Naive B cell (primary cell): ENCODE measurements at regions not wholly inside any gene's neighbourhood (a gene's known extent, or its start where the extent isn't known, plus 50 kb on each side); places are given as distances from the start of the nearest gene placed in this dataset.
"Not testable (repeated sequence)": the region's sequence is repeated elsewhere in the genome, so short reads cannot be mapped to it uniquely, and the experiment has no call there.

Source experiments
- ATAC-seq, 2 donors: fragments of 150-1000 bp; cut with Tn5 transposase; 2 replicates each; pipeline ENCODE4 v1.10.0; 2021; ENCODE audit warnings: low read depth in 2 of 2, mild to moderate bottlenecking in 2 of 2, moderate library complexity in 2 of 2
- DNase-seq: peaks from one replicate; pipeline ENCODE4 v3.0.0; 2022
- H3K27ac Mint-ChIP-seq, 6 donors: one replicate each; pipeline ENCODE4 v1.8.0; 2020 to 2022; ENCODE audit warnings: mild to moderate bottlenecking in 6 of 6, mixed read lengths in 6 of 6, moderate library complexity in 5 of 6, inconsistent platforms in 2 of 6
- H3K27me3 Mint-ChIP-seq, 3 donors: one replicate each; pipeline ENCODE4 v1.8.0; 2021 to 2022; ENCODE audit warnings: mixed read lengths in 3 of 3, mild to moderate bottlenecking in 1 of 3
- H3K36me3 Mint-ChIP-seq, 2 donors: one replicate each; pipeline ENCODE4 v1.8.0; 2020 to 2022; ENCODE audit warnings: mixed read lengths in 2 of 2, inconsistent platforms in 1 of 2, mild to moderate bottlenecking in 1 of 2
- H3K4me1 Mint-ChIP-seq, 3 donors: one replicate each; pipeline ENCODE4 v1.8.0; 2020 to 2022; ENCODE audit warnings: mixed read lengths in 3 of 3, inconsistent platforms in 1 of 3, mild to moderate bottlenecking in 1 of 3, moderate library complexity in 1 of 3
- H3K4me3 Mint-ChIP-seq, 8 donors: one replicate each; pipeline ENCODE4 v1.8.0; 2020 to 2022; ENCODE audit warnings: mild to moderate bottlenecking in 8 of 8, mixed read lengths in 8 of 8, moderate library complexity in 8 of 8, inconsistent platforms in 2 of 8
- H3K9me3 Mint-ChIP-seq, 7 donors: one replicate each; pipeline ENCODE4 v1.8.0; 2020 to 2022; ENCODE audit warnings: mixed read lengths in 7 of 7, mild to moderate bottlenecking in 5 of 7, inconsistent platforms in 2 of 7, moderate library complexity in 1 of 7

DNA sequence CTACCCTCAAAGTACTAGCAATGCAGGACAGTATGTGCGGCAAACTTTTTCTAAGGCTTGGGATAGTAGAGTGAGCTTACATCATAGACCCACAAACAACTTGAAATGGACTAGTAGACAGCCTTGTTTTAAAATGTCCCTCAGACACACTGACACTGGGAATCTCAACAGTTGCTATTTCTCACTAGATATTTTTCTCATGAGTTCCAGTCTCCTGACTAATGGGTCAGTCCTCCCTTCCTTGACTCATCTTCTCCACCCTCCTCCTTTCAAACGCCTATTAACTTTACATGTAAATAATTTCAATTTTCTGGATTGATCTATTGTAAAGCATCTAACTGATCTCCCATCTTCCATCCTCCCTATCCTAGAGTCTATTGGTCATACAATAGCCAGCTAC, 308.3 kb upstream of the PREP start:
- no peak overlapping the region for H3K27ac Mint-ChIP-seq
- ATAC-seq = no peak
- H3K4me3 Mint-ChIP-seq = peak overlapping the region in 1 of 8 donors; percentile 7
- H3K27me3 Mint-ChIP-seq = peaks cover 14 to 31% (median 17%) of the 10 kb centered on the region in 3 donors
- H3K4me1 Mint-ChIP-seq = no peaks in the 10 kb centered on the region
- H3K36me3 Mint-ChIP-seq = peaks cover 18 to 30% of the 10 kb centered on the region in 2 donors
- peaks cover 7 to 41% (median 19%) of the 10 kb centered on the region in 7 donors for H3K9me3 Mint-ChIP-seq
- no peak for DNase-seq

DNA sequence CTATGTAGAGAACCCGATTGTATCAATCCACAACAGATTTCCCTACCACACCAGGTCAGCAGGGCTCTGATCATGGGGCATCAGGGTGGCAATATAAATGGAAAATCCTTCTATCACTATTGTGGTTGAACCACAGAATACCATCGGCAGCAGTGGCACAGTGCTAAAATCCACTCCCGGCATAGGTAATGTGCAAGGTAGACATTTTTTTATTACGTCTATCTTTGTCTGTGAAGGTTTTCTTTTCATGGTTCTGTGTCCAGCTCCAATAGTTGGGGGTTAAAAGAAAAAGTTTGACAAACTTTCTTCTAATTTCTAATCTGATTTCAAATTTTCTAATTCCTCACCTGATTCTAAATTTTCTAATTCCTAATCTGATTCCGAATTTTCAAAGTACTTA, 302.7 kb upstream of the PREP start:
- H3K36me3 Mint-ChIP-seq = peaks cover 0 to 4% of the 10 kb centered on the region in 2 donors
- H3K9me3 Mint-ChIP-seq = peaks cover 0 to 5% (median 2%) of the 10 kb centered on the region in 7 donors
- peaks cover 14 to 16% (median 14%) of the 10 kb centered on the region in 3 donors for H3K27me3 Mint-ChIP-seq
- no peak overlapping the region for H3K27ac Mint-ChIP-seq
- ATAC-seq (no peak), DNase-seq (no peak)
- no peak overlapping the region for H3K4me3 Mint-ChIP-seq
- H3K4me1 Mint-ChIP-seq = no peaks in the 10 kb centered on the region

DNA sequence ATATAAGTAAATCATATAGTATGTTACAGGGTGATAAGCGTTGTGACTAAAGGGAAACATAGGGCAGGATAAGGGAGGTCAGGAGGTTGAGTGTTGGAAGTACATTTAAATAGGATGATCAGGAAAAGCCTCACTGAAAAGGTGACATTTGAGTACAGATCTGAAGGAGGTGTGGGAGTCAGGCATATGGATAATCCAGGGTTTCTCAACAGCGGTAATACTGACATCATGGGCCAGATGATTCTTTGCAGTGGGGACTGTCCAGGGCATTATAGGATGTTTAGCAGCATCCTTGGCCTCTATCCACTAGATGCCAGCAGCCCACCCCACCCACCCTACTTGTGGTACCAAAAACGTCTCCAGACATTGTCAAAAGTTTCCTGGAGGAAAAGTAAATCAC, 292.6 kb upstream of the PREP start:
- ATAC-seq = no peak
- Mint-ChIP-seq H3K4me1 (no peaks in the 10 kb centered on the region), H3K36me3 (no peaks in the 10 kb centered on the region), H3K27ac (no peak overlapping the region), H3K4me3 (no peak overlapping the region), H3K27me3 (peaks cover 8 to 34% (median 29%) of the 10 kb centered on the region in 3 donors), H3K9me3 (no peaks in the 10 kb centered on the region)
- DNase-seq = no peak

DNA sequence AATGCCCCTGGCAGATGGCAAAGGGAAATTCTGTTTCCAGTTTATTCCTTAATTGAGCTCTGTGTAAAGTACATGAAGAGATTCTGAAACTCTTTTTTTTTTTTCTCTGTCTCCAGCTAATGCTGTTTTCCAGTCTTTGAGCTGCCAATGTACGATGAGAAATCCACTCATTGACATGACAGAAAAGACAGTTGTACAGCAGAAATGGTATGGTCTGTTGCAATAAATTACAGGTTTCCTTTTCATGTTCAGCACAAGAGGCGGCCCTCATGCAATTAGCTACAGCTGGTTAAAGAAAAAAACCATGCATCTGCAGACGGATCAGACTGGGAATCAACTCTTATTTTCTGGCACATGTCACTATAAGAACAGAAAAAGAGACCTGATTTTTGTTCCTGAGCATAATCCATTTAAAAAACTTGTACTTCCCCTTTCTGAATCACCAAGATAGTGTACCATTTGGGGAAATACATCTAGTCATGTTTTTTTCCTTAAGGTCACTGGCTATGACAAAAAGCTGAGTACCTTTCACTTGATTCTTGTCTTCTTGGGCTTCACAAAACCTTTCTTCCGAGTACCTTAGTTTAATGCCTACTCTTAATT, 289.8 kb upstream of the PREP start:
- H3K27me3 Mint-ChIP-seq = peaks cover 12 to 47% (median 35%) of the 10 kb centered on the region in 3 donors
- peaks cover under 1 to 15% (median 6%) of the 10 kb centered on the region in 7 donors for H3K9me3 Mint-ChIP-seq
- no peak overlapping the region for H3K27ac Mint-ChIP-seq
- no peak for ATAC-seq
- no peak for DNase-seq
- H3K36me3 Mint-ChIP-seq = peaks cover 3 to 6% of the 10 kb centered on the region in 2 donors
- no peak overlapping the region for H3K4me3 Mint-ChIP-seq
- H3K4me1 Mint-ChIP-seq = no peaks in the 10 kb centered on the region

DNA sequence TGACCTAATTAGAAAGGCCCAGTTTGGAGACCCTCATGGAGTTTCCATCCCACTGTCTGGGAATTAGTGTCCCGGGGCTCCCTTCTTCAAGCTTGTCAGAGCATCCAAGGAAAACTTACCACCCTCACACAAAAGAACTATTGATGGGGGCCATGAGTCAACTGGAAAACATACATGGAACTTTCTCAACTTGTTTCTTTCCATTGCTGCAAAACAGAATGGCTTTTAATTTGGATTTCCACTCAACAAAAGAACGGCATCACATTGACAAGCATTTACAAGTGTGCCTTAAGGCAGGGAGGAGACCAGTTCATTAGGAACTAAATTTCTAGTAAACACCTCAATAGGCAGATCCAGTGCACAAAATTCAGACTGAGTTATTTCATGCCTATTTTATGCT, 289.1 kb upstream of the PREP start:
- peaks cover 18 to 48% (median 36%) of the 10 kb centered on the region in 3 donors for H3K27me3 Mint-ChIP-seq
- peaks cover 8 to 13% of the 10 kb centered on the region in 2 donors for H3K36me3 Mint-ChIP-seq
- no peaks in the 10 kb centered on the region for H3K4me1 Mint-ChIP-seq
- H3K9me3 Mint-ChIP-seq = peaks cover 6 to 22% (median 13%) of the 10 kb centered on the region in 7 donors
- no peak overlapping the region for H3K27ac Mint-ChIP-seq
- H3K4me3 Mint-ChIP-seq = no peak overlapping the region
- ATAC-seq (no peak), DNase-seq (no peak)

- H3K4me3 Mint-ChIP-seq = no peak overlapping the region
- H3K9me3 Mint-ChIP-seq = peaks cover 12 to 31% (median 19%) of the 10 kb centered on the region in 7 donors
- peaks cover 14 to 22% of the 10 kb centered on the region in 2 donors for H3K36me3 Mint-ChIP-seq
- ATAC-seq (no peak), DNase-seq (no peak)
- no peak overlapping the region for H3K27ac Mint-ChIP-seq
- H3K4me1 Mint-ChIP-seq = no peaks in the 10 kb centered on the region
- H3K27me3 Mint-ChIP-seq = peaks cover 19 to 44% (median 41%) of the 10 kb centered on the region in 3 donors
Measured at GRCh38 chr6:105691081-105691480, 288.2 kb upstream of the PREP start.

GRCh38 chr6:105688573-105688972, 285.7 kb upstream of the PREP start:
- H3K4me1 Mint-ChIP-seq = no peaks in the 10 kb centered on the region
- peaks cover 15 to 52% (median 23%) of the 10 kb centered on the region in 7 donors for H3K9me3 Mint-ChIP-seq
- no peak for DNase-seq
- H3K36me3 Mint-ChIP-seq = peaks cover 14 to 31% of the 10 kb centered on the region in 2 donors
- H3K4me3 Mint-ChIP-seq = no peak overlapping the region
- no peak for ATAC-seq
- no peak overlapping the region for H3K27ac Mint-ChIP-seq
- H3K27me3 Mint-ChIP-seq = peaks cover 23 to 42% (median 33%) of the 10 kb centered on the region in 3 donors

DNA sequence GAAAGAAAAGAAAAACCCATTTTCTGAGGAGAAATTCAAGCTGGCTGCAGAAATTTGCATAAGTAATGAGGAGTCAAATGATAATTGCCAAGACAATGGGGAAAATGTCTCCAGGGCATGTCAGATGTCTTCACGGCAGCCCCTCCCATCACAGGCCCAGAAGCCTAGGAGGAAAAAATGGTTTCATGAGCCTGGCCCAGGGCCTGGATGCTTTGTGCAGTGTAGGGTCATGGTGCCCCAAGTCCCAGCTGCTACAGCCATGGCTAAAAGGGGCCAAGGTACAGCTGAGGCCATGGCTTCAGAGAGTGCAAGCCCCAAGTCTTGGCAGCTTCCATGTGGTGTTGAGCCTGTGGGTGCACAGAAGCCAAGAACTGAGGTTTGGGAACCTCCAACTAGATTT, 283.9 kb upstream of the PREP start:
- ATAC-seq, H3K4me3 Mint-ChIP-seq, H3K27ac Mint-ChIP-seq, H3K4me1 Mint-ChIP-seq, DNase-seq: not testable (repeated sequence)
- Mint-ChIP-seq H3K36me3 (peaks cover 14 to 34% of the 10 kb centered on the region in 2 donors), H3K27me3 (peaks cover 23 to 36% (median 31%) of the 10 kb centered on the region in 3 donors), H3K9me3 (peaks cover 16 to 67% (median 26%) of the 10 kb centered on the region in 7 donors)

- no peak for DNase-seq
- ATAC-seq = no peak
- Mint-ChIP-seq H3K27ac (no peak overlapping the region), H3K9me3 (peaks cover 4 to 51% (median 19%) of the 10 kb centered on the region in 7 donors), H3K4me3 (no peak overlapping the region), H3K36me3 (peaks cover 0 to 19% of the 10 kb centered on the region in 2 donors), H3K4me1 (no peaks in the 10 kb centered on the region), H3K27me3 (peaks cover 4 to 15% (median 14%) of the 10 kb centered on the region in 3 donors)
Measured at GRCh38 chr6:105681061-105681460, 278.2 kb upstream of the PREP start.

DNA sequence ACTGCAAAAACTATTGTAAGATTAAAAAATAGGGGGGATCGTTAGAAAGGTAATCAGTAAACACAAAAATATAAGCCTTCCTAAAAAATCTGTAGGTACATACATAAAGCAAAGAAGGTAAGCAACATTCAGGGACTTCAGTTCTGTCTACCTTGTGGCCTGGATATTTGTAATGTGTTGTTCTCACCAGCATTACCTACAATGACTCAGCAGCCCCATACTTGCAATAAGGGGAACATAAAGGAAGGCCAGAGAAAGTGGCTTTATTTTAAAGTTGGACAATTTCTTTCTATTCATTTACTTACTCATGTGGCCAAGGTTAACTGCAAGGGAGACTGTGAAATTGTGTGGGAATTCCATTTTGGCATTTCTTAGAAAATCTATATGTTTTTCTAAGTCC, 277.2 kb upstream of the PREP start:
- H3K4me1 Mint-ChIP-seq = no peaks in the 10 kb centered on the region
- H3K27ac Mint-ChIP-seq = no peak overlapping the region
- no peak for DNase-seq
- H3K9me3 Mint-ChIP-seq = peaks cover 4 to 42% (median 18%) of the 10 kb centered on the region in 7 donors
- H3K27me3 Mint-ChIP-seq = peaks cover 3 to 15% (median 13%) of the 10 kb centered on the region in 3 donors
- no peak overlapping the region for H3K4me3 Mint-ChIP-seq
- no peak for ATAC-seq
- peaks cover 0 to 19% of the 10 kb centered on the region in 2 donors for H3K36me3 Mint-ChIP-seq

DNA sequence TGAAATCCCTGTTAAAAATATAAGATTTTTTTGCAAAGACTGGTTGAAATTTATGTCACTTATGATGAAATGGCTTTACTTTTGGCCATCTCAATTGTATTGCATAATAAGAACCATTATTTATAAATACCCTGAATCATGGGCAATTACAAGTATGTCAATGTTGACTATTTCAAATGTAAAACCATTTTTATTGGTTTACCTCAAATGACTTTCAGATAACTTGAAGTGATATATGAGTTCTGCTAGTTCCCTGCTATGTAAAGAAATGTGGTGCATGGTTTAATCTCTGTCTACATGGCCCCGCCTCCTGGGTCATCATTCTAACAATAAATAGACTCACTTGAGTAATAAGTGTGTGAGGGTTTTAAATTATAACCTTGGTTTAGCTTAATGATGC, 275.6 kb upstream of the PREP start:
- ATAC-seq (no peak), DNase-seq (no peak)
- Mint-ChIP-seq H3K4me1 (no peaks in the 10 kb centered on the region), H3K27me3 (peaks cover 0 to 16% (median 8%) of the 10 kb centered on the region in 3 donors), H3K9me3 (peaks cover 0 to 35% (median 16%) of the 10 kb centered on the region in 7 donors), H3K27ac (no peak overlapping the region), H3K4me3 (no peak overlapping the region), H3K36me3 (peaks cover 4 to 10% of the 10 kb centered on the region in 2 donors)

- no peak overlapping the region for H3K4me3 Mint-ChIP-seq
Measured at GRCh38 chr6:105677671-105678475, 275.0 kb upstream of the PREP start.

DNA sequence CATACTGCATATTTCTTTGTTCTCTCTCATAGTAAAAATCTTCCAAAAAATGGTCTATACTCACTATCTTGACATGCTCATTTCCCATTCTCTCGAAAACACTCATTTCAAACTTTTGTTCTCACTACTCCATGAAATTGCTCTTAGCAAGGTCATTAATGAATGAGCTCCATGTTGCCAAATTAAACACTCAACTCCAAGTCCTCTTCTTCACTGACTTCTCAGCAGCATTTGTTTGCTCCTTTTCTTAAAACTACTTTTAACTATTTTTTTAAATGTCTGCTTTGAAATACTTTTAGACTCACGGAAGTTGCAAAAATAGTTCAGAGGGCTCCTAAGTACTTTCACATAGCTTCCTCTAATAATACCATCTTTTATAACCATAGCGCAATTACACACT, 274.0 kb upstream of the PREP start:
- H3K4me3 Mint-ChIP-seq = no peak overlapping the region
- ATAC-seq (no peak), DNase-seq (no peak)
- peaks cover 0 to 21% (median 13%) of the 10 kb centered on the region in 7 donors for H3K9me3 Mint-ChIP-seq
- H3K36me3 Mint-ChIP-seq = peaks cover 4 to 9% of the 10 kb centered on the region in 2 donors
- H3K27me3 Mint-ChIP-seq = peaks cover 8 to 25% (median 8%) of the 10 kb centered on the region in 3 donors
- no peak overlapping the region for H3K27ac Mint-ChIP-seq
- H3K4me1 Mint-ChIP-seq = no peaks in the 10 kb centered on the region

More at GRCh38 chr6:105677671-105678475, 275.0 kb upstream of the PREP start:
- no peaks in the 10 kb centered on the region for H3K4me1 Mint-ChIP-seq
- ATAC-seq (no peak), DNase-seq (no peak)
- peaks cover 0 to 17% (median 8%) of the 10 kb centered on the region in 3 donors for H3K27me3 Mint-ChIP-seq
- no peak overlapping the region for H3K27ac Mint-ChIP-seq
- H3K36me3 Mint-ChIP-seq = peaks cover 4 to 10% of the 10 kb centered on the region in 2 donors
- H3K9me3 Mint-ChIP-seq = peaks cover 0 to 30% (median 15%) of the 10 kb centered on the region in 7 donors
